H4 (cell line): ENCODE measurements at regions not wholly inside any gene's neighbourhood (a gene's known extent, or its start where the extent isn't known, plus 50 kb on each side); places are given as distances from the start of the nearest gene placed in this dataset.
"Not testable (repeated sequence)": the region's sequence is repeated elsewhere in the genome, so short reads cannot be mapped to it uniquely, and the experiment has no call there.

Source experiments
- DNase-seq: peaks from one replicate; pipeline ENCODE4 v3.0.0-alpha.2; 2015; ENCODE audit warnings: low spot score

- DNase-seq: no peak
Observed at GRCh38 chr4:141851246-141851891, 215.0 kb downstream of the IL15 start.

- DNase-seq: no peak
Observed at GRCh38 chr4:141853091-141853764, 216.8 kb downstream of the IL15 start.

GRCh38 chr4:141858437-141858836 is 222.1 kb downstream of the IL15 start:
- no peak for DNase-seq

- DNase-seq: no peak
Observed at GRCh38 chr4:141860974-141861373, 224.6 kb downstream of the IL15 start.

- DNase-seq: no peak
Observed at GRCh38 chr4:141870152-141870551, 233.8 kb downstream of the IL15 start.

- peak; percentile 11 for DNase-seq
Observed at GRCh38 chr4:141871086-141871770, 234.8 kb downstream of the IL15 start.

- not testable (repeated sequence) for DNase-seq
Observed at GRCh38 chr4:141882650-141883049, 246.3 kb downstream of the IL15 start.

- DNase-seq: no peak
Observed at GRCh38 chr4:141884070-141884469, 247.7 kb downstream of the IL15 start.

- DNase-seq: no peak
Observed at GRCh38 chr4:141885112-141885511, 248.7 kb downstream of the IL15 start.

GRCh38 chr4:141890279-141890678 is 253.9 kb downstream of the IL15 start:
- DNase-seq: no peak

GRCh38 chr4:141891260-141892120 is 255.1 kb downstream of the IL15 start:
- no peak for DNase-seq

- no peak for DNase-seq
Observed at GRCh38 chr4:141896687-141897086, 260.3 kb downstream of the IL15 start.

GRCh38 chr4:141898346-141898745 is 262.0 kb downstream of the IL15 start:
- no peak for DNase-seq

- DNase-seq: no peak
Observed at GRCh38 chr4:141899103-141899502, 262.7 kb downstream of the IL15 start.

- no peak for DNase-seq
Observed at GRCh38 chr4:141899541-141899940, 263.2 kb downstream of the IL15 start.

GRCh38 chr4:141900856-141901255 is 264.5 kb downstream of the IL15 start:
- DNase-seq: no peak

- DNase-seq: no peak
Observed at GRCh38 chr4:141905751-141906150, 269.4 kb downstream of the IL15 start.

- DNase-seq: no peak
Observed at GRCh38 chr4:141909541-141909940, 273.2 kb downstream of the IL15 start.

- no peak for DNase-seq
Observed at GRCh38 chr4:141912831-141913230, 276.4 kb downstream of the IL15 start.

GRCh38 chr4:141913928-141914327 is 277.5 kb downstream of the IL15 start:
- DNase-seq: no peak

- no peak for DNase-seq
Observed at GRCh38 chr4:141914746-141915145, 278.4 kb downstream of the IL15 start.

GRCh38 chr4:141919649-141920048 is 283.3 kb downstream of the IL15 start:
- DNase-seq: no peak
